Naive thymus-derived CD4-positive, alpha-beta T cell (primary cell): ENCODE measurements at regions not wholly inside any gene's neighbourhood (a gene's known extent, or its start where the extent isn't known, plus 50 kb on each side); places are given as distances from the start of the nearest gene placed in this dataset.

Experiments
- ATAC-seq: fragments of 150-1000 bp; cut with Tn5 transposase; 2 replicates; pipeline ENCODE4 v1.10.0; 2021; ENCODE audit warnings: mild to moderate bottlenecking, moderate library complexity
- CTCF ChIA-PET: fragments of 350-600 bp; sonication (Branson Sonifier 250); formaldehyde crosslinking; loops from one replicate; lab custom pipeline; 2021; ENCODE audit warnings: antibody characterized with exemption; lab: Charles Lee
- POLR2A ChIA-PET: fragments of 350-600 bp; sonication (Branson Sonifier 250); formaldehyde crosslinking; loops from one replicate; lab custom pipeline; 2021; ENCODE audit warnings: antibody characterized with exemption, inconsistent platforms; lab: Charles Lee
- DNase-seq, 9 donors: peaks; one replicate each; pipeline versions ENCODE4 v3.0.0 to v3.0.0-alpha.2; 2020 to 2022; ENCODE audit warnings: mixed read lengths in 1 of 9
- H3K27ac ChIP-seq: one replicate; pipeline ENCODE4 v1.7.0; 2013; ENCODE audit warnings: mild to moderate bottlenecking, low read depth, low read length, moderate library complexity
- H3K27me3 ChIP-seq, 2 donors: one replicate each; pipeline ENCODE4 v1.7.0; 2013; ENCODE audit warnings: low read length in 2 of 2, mild to moderate bottlenecking in 2 of 2, moderate library complexity in 2 of 2; ENCODE audit not compliant: control insufficient read depth in 2 of 2, insufficient read depth in 2 of 2
- H3K36me3 ChIP-seq, 3 experiments: 1 replicate in 2 of 3; 2 replicates in 1 of 3; pipeline ENCODE4 v1.7.0; 2013; ENCODE audit warnings: low read length in 3 of 3, mild to moderate bottlenecking in 3 of 3, moderate library complexity in 1 of 3; ENCODE audit not compliant: insufficient read depth in 3 of 3, control insufficient read depth in 2 of 3
- H3K4me1 ChIP-seq, 2 donors: one replicate each; pipeline ENCODE4 v1.7.0; 2013; ENCODE audit warnings: low read length in 2 of 2, mild to moderate bottlenecking in 2 of 2, moderate library complexity in 1 of 2; ENCODE audit not compliant: control insufficient read depth in 2 of 2, insufficient read depth in 2 of 2
- H3K4me3 ChIP-seq: 2 replicates; pipeline ENCODE4 v1.7.0; 2013; ENCODE audit warnings: mild to moderate bottlenecking, low read length
- H3K9me3 ChIP-seq, 3 experiments: 1 replicate in 2 of 3; 2 replicates in 1 of 3; pipeline ENCODE4 v1.7.0; 2013; ENCODE audit warnings: low read length in 3 of 3; ENCODE audit not compliant: control insufficient read depth in 2 of 3
- H3K27ac Mint-ChIP-seq, 9 donors: one replicate each; pipeline ENCODE4 v1.8.0; 2020 to 2022; ENCODE audit warnings: mixed read lengths in 9 of 9, mild to moderate bottlenecking in 8 of 9, moderate library complexity in 5 of 9, inconsistent platforms in 2 of 9
- H3K27me3 Mint-ChIP-seq, 5 donors: one replicate each; pipeline ENCODE4 v1.8.0; 2021 to 2022; ENCODE audit warnings: mixed read lengths in 5 of 5, mild to moderate bottlenecking in 1 of 5
- H3K36me3 Mint-ChIP-seq, 5 donors: one replicate each; pipeline ENCODE4 v1.8.0; 2020 to 2022; ENCODE audit warnings: mixed read lengths in 5 of 5, mild to moderate bottlenecking in 3 of 5, inconsistent platforms in 1 of 5
- H3K4me1 Mint-ChIP-seq, 7 donors: one replicate each; pipeline ENCODE4 v1.8.0; 2020 to 2022; ENCODE audit warnings: mixed read lengths in 7 of 7, mild to moderate bottlenecking in 3 of 7, inconsistent platforms in 1 of 7
- H3K4me3 Mint-ChIP-seq, 10 donors: one replicate each; pipeline ENCODE4 v1.8.0; 2020 to 2022; ENCODE audit warnings: mild to moderate bottlenecking in 10 of 10, mixed read lengths in 10 of 10, moderate library complexity in 6 of 10, inconsistent platforms in 2 of 10
- H3K9me3 Mint-ChIP-seq, 11 donors: one replicate each; pipeline ENCODE4 v1.8.0; 2020 to 2022; ENCODE audit warnings: mixed read lengths in 11 of 11, mild to moderate bottlenecking in 4 of 11, inconsistent platforms in 1 of 11, moderate library complexity in 1 of 11
- intact Hi-C, 2 donors: fragments of 100-400 bp; cut with micrococcal nuclease; formaldehyde crosslinking; loops; one replicate each; pipeline ENCODE4 v1.15.1; 2023

DNA sequence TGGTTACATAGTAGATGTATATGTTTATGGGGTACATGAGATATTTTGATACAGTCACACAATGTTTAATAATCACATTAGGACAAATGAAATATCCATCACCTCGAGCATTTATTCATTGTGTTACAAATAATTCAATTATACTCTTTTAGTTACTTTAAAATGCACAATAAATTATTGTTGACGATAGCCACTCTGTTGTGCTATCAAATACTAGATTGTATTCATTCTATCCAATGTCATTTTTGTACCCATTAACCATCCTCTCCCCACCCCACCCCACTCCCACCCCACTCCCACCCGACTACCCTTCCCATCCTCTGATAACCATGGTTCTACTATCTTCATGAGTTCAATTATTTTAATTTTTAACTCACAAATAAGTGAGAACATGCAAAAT, 585.4 kb downstream of the CDH26 start:
- no peak overlapping the region for H3K4me3 ChIP-seq
- no peaks in the 10 kb centered on the region for H3K9me3 ChIP-seq
- H3K9me3 Mint-ChIP-seq, result peaks cover 0 to 18% (median 4%) of the 10 kb centered on the region in 11 donors
- intact Hi-C loops, result no loop called here
- ChIA-PET CTCF (no interaction called here), POLR2A (no interaction called here)
- ATAC-seq (no peak), DNase-seq (no peak)
- no peaks in the 10 kb centered on the region for H3K4me1 ChIP-seq
- no peaks in the 10 kb centered on the region for H3K4me1 Mint-ChIP-seq
- H3K36me3 Mint-ChIP-seq, result no peaks in the 10 kb centered on the region
- H3K27me3 Mint-ChIP-seq, result peaks cover 0 to 26% (median 5%) of the 10 kb centered on the region in 5 donors
- no peaks in the 10 kb centered on the region for H3K36me3 ChIP-seq
- no peak overlapping the region for H3K27ac ChIP-seq
- no peak overlapping the region for H3K4me3 Mint-ChIP-seq
- no peak overlapping the region for H3K27ac Mint-ChIP-seq
- no peaks in the 10 kb centered on the region for H3K27me3 ChIP-seq

DNA sequence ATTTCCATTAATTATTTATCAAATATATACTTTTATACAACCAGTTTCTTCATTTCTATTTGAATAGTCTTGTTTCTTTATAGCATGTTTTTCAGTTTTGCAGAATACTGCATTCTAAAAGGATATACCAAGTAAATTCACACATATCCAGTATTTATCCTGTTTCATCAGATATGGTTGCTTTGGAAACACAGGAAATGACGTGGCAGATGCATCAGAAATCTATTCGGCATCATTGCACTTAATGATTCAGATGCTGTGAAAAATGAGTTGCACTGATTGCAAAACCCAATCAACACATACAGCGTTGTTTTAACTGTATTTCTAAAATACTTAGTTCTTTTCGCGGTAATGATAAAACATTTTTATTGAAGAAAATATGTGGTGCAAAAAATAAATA, 594.9 kb downstream of the CDH26 start:
- POLR2A ChIA-PET, result no interaction called here
- peaks cover 0 to 38% (median 25%) of the 10 kb centered on the region in 5 donors for H3K27me3 Mint-ChIP-seq
- no peaks in the 10 kb centered on the region for H3K4me1 Mint-ChIP-seq
- Histone ChIP-seq H3K4me1 (no peaks in the 10 kb centered on the region), H3K27me3 (no peaks in the 10 kb centered on the region), H3K9me3 (no peaks in the 10 kb centered on the region), H3K4me3 (no peak overlapping the region), H3K36me3 (no peaks in the 10 kb centered on the region), H3K27ac (no peak overlapping the region)
- CTCF ChIA-PET, result no interaction called here
- no peak overlapping the region for H3K27ac Mint-ChIP-seq
- ATAC-seq (no peak), DNase-seq (no peak)
- no peak overlapping the region for H3K4me3 Mint-ChIP-seq
- no peaks in the 10 kb centered on the region for H3K36me3 Mint-ChIP-seq
- peaks cover 0 to 4% (median 0%) of the 10 kb centered on the region in 11 donors for H3K9me3 Mint-ChIP-seq
- intact Hi-C loops, result no loop called here

DNA sequence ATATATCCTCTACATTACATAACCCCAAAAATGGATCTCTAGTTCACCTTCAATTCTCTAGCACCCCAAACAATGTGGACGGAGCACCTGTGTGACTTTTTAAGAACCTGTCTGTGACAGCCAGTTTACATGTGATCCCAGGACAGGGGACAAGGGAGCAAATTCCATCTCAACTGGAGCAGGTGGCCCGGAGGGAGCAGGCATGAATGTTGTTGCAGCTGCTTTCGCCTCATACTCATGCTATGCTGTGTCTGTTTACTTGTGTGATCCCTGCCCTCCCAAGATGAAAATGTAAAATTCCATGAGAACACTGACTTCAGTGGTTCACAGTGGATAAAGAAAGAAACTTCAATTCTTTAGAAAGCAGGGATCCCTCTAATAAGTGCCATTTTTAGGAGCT, 600.3 kb downstream of the CDH26 start:
- peaks cover 0 to 4% (median 0%) of the 10 kb centered on the region in 11 donors for H3K9me3 Mint-ChIP-seq
- Histone ChIP-seq H3K27ac (no peak overlapping the region), H3K4me3 (no peak overlapping the region), H3K9me3 (no peaks in the 10 kb centered on the region), H3K27me3 (no peaks in the 10 kb centered on the region), H3K36me3 (no peaks in the 10 kb centered on the region), H3K4me1 (no peaks in the 10 kb centered on the region)
- H3K27me3 Mint-ChIP-seq, result peaks cover 0 to 45% (median 21%) of the 10 kb centered on the region in 5 donors
- DNase-seq (no peak), ATAC-seq (no peak)
- H3K4me1 Mint-ChIP-seq, result no peaks in the 10 kb centered on the region
- no peak overlapping the region for H3K4me3 Mint-ChIP-seq
- H3K36me3 Mint-ChIP-seq, result no peaks in the 10 kb centered on the region
- ChIA-PET POLR2A (no interaction called here), CTCF (no interaction called here)
- intact Hi-C loops, result no loop called here
- no peak overlapping the region for H3K27ac Mint-ChIP-seq

DNA sequence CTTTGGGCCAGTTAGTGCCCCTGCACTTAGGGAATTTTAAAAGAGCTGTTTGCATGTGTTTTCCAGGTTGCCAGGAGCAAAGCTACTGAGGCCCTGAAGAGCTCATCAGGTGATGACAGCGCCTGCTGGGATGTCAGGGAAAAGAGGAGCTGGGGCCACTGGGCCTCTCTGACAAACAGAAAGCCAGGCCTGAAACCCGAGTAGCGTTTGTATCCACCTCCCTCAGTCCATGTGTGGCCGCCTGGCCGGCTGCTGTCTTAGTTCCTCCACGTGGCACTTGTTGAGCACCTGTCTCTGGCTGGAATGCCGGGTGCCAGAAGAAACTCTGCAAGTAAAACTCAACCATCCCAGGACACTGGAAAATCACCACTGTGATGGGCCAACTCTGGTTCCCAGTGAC, 601.2 kb downstream of the CDH26 start:
- no peak for DNase-seq
- H3K9me3 ChIP-seq, result no peaks in the 10 kb centered on the region
- H3K4me3 Mint-ChIP-seq, result no peak overlapping the region
- no peaks in the 10 kb centered on the region for H3K4me1 ChIP-seq
- H3K27ac Mint-ChIP-seq, result no peak overlapping the region
- CTCF ChIA-PET, result no interaction called here
- no peak overlapping the region for H3K27ac ChIP-seq
- no peaks in the 10 kb centered on the region for H3K4me1 Mint-ChIP-seq
- H3K36me3 ChIP-seq, result no peaks in the 10 kb centered on the region
- peaks cover 0 to 48% (median 23%) of the 10 kb centered on the region in 5 donors for H3K27me3 Mint-ChIP-seq
- no peak overlapping the region for H3K4me3 ChIP-seq
- H3K9me3 Mint-ChIP-seq, result peaks cover 0 to 4% (median 0%) of the 10 kb centered on the region in 11 donors
- intact Hi-C loops, result no loop called here
- no peaks in the 10 kb centered on the region for H3K36me3 Mint-ChIP-seq
- H3K27me3 ChIP-seq, result no peaks in the 10 kb centered on the region
- POLR2A ChIA-PET, result no interaction called here
- no peak for ATAC-seq

DNA sequence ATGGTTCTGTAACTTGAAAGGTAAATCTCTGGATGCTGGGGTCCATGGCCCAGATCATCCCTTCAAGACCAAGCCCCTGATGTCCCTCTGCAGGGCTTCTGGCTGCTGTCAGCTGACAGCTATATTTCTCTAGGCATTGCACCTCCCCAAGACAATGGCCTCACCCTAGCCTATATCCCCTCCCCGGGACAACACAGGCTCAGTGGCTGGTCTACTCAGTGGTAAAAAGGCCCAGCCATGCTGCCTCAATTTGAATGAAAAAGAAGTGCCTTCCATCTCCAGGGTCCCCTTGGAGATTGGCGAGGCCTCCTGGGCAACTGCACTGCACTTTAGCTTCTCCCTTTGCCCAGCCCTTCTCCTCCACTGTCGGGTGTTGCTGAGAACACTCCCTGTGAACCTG, 602.8 kb downstream of the CDH26 start:
- Histone ChIP-seq H3K9me3 (no peaks in the 10 kb centered on the region), H3K27me3 (no peaks in the 10 kb centered on the region), H3K4me3 (no peak overlapping the region), H3K27ac (no peak overlapping the region), H3K36me3 (no peaks in the 10 kb centered on the region), H3K4me1 (no peaks in the 10 kb centered on the region)
- Mint-ChIP-seq H3K27me3 (peaks cover 0 to 43% (median 26%) of the 10 kb centered on the region in 5 donors), H3K4me3 (no peak overlapping the region), H3K4me1 (no peaks in the 10 kb centered on the region), H3K9me3 (peaks cover 0 to 1% (median 0%) of the 10 kb centered on the region in 11 donors), H3K36me3 (no peaks in the 10 kb centered on the region), H3K27ac (no peak overlapping the region)
- intact Hi-C loops, result no loop called here
- POLR2A ChIA-PET, result no interaction called here
- ATAC-seq, result no peak
- DNase-seq, result no peak
- CTCF ChIA-PET, result no interaction called here

DNA sequence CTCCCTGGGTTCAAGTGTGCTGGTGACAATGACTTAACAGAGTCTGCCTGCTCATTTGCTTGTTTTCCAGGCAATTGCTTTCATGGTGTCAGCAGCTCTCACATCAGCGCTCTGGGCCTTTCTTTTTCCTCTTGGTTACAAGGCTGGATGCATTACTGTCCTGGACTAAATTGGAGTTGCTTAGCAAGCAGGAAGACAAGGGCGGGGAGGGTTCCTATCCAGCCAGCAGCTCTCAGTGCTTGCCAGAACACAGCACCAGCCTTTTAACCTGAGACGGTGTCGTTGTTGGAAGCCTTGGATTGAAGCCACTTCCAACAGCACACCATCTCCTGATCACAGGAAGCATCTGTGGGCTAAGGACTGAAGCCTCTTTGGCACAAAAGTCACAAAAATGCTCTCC, 606.9 kb downstream of the CDH26 start:
- Histone ChIP-seq H3K4me3 (no peak overlapping the region), H3K27ac (no peak overlapping the region), H3K27me3 (no peaks in the 10 kb centered on the region), H3K9me3 (no peaks in the 10 kb centered on the region), H3K4me1 (no peaks in the 10 kb centered on the region), H3K36me3 (no peaks in the 10 kb centered on the region)
- POLR2A ChIA-PET, result no interaction called here
- H3K9me3 Mint-ChIP-seq, result peaks cover 0 to 1% (median 0%) of the 10 kb centered on the region in 11 donors
- ATAC-seq (no peak), DNase-seq (no peak)
- peaks cover 0 to 26% (median 10%) of the 10 kb centered on the region in 5 donors for H3K27me3 Mint-ChIP-seq
- H3K36me3 Mint-ChIP-seq, result no peaks in the 10 kb centered on the region
- no peaks in the 10 kb centered on the region for H3K4me1 Mint-ChIP-seq
- CTCF ChIA-PET, result no interaction called here
- intact Hi-C loops, result no loop called here
- H3K27ac Mint-ChIP-seq, result no peak overlapping the region
- no peak overlapping the region for H3K4me3 Mint-ChIP-seq

DNA sequence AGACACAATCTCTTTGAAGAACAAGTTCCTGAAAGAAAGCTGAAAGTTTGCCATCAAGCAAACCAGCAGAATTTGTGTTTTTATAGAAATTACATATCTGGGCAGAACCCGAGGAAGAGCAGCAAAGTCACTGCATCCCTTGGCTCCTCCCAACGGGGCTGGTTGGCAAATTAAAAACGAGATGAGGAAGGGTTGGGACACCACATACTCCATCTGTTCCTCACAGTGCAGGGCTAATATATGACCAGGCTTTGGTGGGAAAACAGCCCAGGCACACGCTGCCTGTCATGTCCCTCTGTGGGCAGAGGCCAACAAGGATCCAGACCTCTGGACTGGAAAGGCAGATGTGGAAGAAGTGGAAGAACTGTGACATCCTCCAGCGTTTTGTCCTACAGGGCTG, 607.3 kb downstream of the CDH26 start:
- H3K4me3 Mint-ChIP-seq, result no peak overlapping the region
- DNase-seq (no peak), ATAC-seq (no peak)
- no peak overlapping the region for H3K27ac Mint-ChIP-seq
- Histone ChIP-seq H3K4me1 (no peaks in the 10 kb centered on the region), H3K4me3 (no peak overlapping the region), H3K36me3 (no peaks in the 10 kb centered on the region), H3K27ac (no peak overlapping the region), H3K9me3 (no peaks in the 10 kb centered on the region), H3K27me3 (no peaks in the 10 kb centered on the region)
- intact Hi-C loops, result no loop called here
- no peaks in the 10 kb centered on the region for H3K4me1 Mint-ChIP-seq
- peaks cover 0 to 23% (median 6%) of the 10 kb centered on the region in 5 donors for H3K27me3 Mint-ChIP-seq
- no peaks in the 10 kb centered on the region for H3K36me3 Mint-ChIP-seq
- peaks cover 0 to 1% (median 0%) of the 10 kb centered on the region in 11 donors for H3K9me3 Mint-ChIP-seq
- CTCF ChIA-PET, result no interaction called here
- POLR2A ChIA-PET, result no interaction called here
